Right lobe of liver (tissue), 4 donors: ENCODE measurements at regions not wholly inside any gene's neighbourhood (a gene's known extent, or its start where the extent isn't known, plus 50 kb on each side); places are given as distances from the start of the nearest gene placed in this dataset.

Experiments used
- CTCF ChIP-seq, 4 donors: fragments of 200-600 bp in 3 of 4; fragments of 450-650 bp in 1 of 4; IDR thresholded peaks; one replicate each; pipeline versions ENCODE4 v1.5.1 to v1.8.0; 2016 to 2022; ENCODE audit warnings: antibody characterized with exemption in 4 of 4, mild to moderate bottlenecking in 2 of 4
- POLR2A ChIP-seq: fragments of 450-650 bp; IDR thresholded peaks from one replicate; pipeline ENCODE4 v1.6.1; 2017; ENCODE audit warnings: antibody characterized with exemption, mild to moderate bottlenecking
- donor health status: DM: no; HTN: no; CAD: no.
- donor health status: DM: no; HTN: no; CAD: no.
- donor health status: DM: no; HTN: yes; CAD: no.

DNA sequence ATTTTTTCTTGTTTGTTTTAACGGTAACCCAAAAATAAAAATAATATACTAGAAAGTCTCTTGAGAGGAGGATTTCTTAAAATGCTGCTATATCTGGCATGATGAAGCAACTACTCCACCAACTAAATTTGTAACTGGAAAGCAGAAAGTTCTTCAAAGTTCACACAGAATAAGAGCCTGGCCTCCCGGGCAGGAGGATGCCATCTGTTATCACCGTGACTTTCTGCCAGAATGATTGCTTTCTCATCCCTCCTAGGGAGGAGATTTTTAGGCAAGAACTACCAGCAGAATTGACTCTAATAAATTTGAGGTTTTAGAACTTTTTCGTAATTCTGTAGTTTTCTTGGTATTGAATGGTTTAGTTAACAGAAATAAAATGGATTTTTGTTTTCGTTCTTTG is 464.6 kb upstream of the ACTBL2 start:
- no peak for TF ChIP-seq CTCF (IDR thresholded peaks at IDR 0.05)
- no peak for TF ChIP-seq POLR2A
